Tibial artery (tissue), 4 donors: ENCODE measurements at regions not wholly inside any gene's neighbourhood (a gene's known extent, or its start where the extent isn't known, plus 50 kb on each side); places are given as distances from the start of the nearest gene placed in this dataset.

Experiments
- DNase-seq, 2 donors: peaks; one replicate each; pipeline ENCODE4 v3.0.0-alpha.2; 2019
- H3K27ac ChIP-seq, 2 donors: fragments of 200-600 bp; sonication (generic) in 1 of 2; 1 replicate in 1 of 2; 2 replicates in 1 of 2; pipeline ENCODE4 v1.5.1; 2018 to 2019; ENCODE audit warnings: mild to moderate bottlenecking in 1 of 2
- H3K27me3 ChIP-seq, 2 donors: fragments of 200-600 bp; sonication (generic) in 1 of 2; one replicate each; pipeline versions ENCODE4 v1.5.1 to v1.6.0; 2016 to 2019
- H3K36me3 ChIP-seq, 3 donors: fragments of 200-600 bp; sonication (generic) in 2 of 3; one replicate each; pipeline ENCODE4 v1.5.1; 2016 to 2019; ENCODE audit warnings: mild to moderate bottlenecking in 2 of 3
- H3K4me1 ChIP-seq, 4 donors: fragments of 200-600 bp; sonication (generic) in 2 of 4; 1 replicate in 3 of 4; 2 replicates in 1 of 4; pipeline ENCODE4 v1.5.1; 2016 to 2019
- H3K4me3 ChIP-seq, 2 donors: fragments of 200-600 bp; sonication (generic) in 1 of 2; 1 replicate in 1 of 2; 2 replicates in 1 of 2; pipeline ENCODE4 v1.5.1; 2018 to 2019; ENCODE audit warnings: mild to moderate bottlenecking in 2 of 2
- H3K9me3 ChIP-seq, 3 donors: fragments of 200-600 bp; sonication (generic) in 1 of 3; one replicate each; pipeline ENCODE4 v1.5.1; 2016 to 2019
- CTCF ChIP-seq, 2 experiments: fragments of 200-600 bp in 1 of 2; fragments of 450-650 bp in 1 of 2; IDR thresholded peaks; one replicate each; pipeline ENCODE4 v1.5.1; 2017 to 2019; ENCODE audit warnings: antibody characterized with exemption in 2 of 2, mild to moderate bottlenecking in 1 of 2, moderate library complexity in 1 of 2
- intact Hi-C: fragments of 100-400 bp; cut with DNase I; formaldehyde crosslinking; loops from one replicate; pipeline ENCODE4 v1.15.0; 2023; ENCODE audit warnings: low total_unique reads

- Histone ChIP-seq H3K36me3 (no peaks in the 10 kb centered on the region), H3K27ac (no peak overlapping the region)
Observed at GRCh38 chr1:87765057-87765680, 436.5 kb downstream of the LMO4 start.

GRCh38 chr1:87765681-87766070, 437.0 kb downstream of the LMO4 start:
- H3K27me3 ChIP-seq: no peaks in the 10 kb centered on the region
- H3K27ac ChIP-seq: no peak overlapping the region
- H3K36me3 ChIP-seq: no peaks in the 10 kb centered on the region
- H3K9me3 ChIP-seq: no peaks in the 10 kb centered on the region
- intact Hi-C loops: no loop called here
- TF ChIP-seq CTCF (IDR thresholded peaks at IDR 0.05): no peak
- peaks cover 0 to 3% (median 0%) of the 10 kb centered on the region in 4 donors for H3K4me1 ChIP-seq
- no peak for DNase-seq
- H3K4me3 ChIP-seq: no peak overlapping the region

More at GRCh38 chr1:87765057-87765680, 436.5 kb downstream of the LMO4 start:
- intact Hi-C loops: no loop called here
- H3K27me3 ChIP-seq: no peaks in the 10 kb centered on the region
- H3K4me1 ChIP-seq: peaks cover 0 to 3% (median 0%) of the 10 kb centered on the region in 4 donors
- DNase-seq: no peak
- H3K9me3 ChIP-seq: no peaks in the 10 kb centered on the region
- no peak overlapping the region for H3K4me3 ChIP-seq
- no peak for TF ChIP-seq CTCF (IDR thresholded peaks at IDR 0.05)

GRCh38 chr1:87766737-87767136, 438.1 kb downstream of the LMO4 start:
- no peak for TF ChIP-seq CTCF (IDR thresholded peaks at IDR 0.05)
- Histone ChIP-seq H3K27ac (no peak overlapping the region), H3K27me3 (no peaks in the 10 kb centered on the region), H3K4me3 (no peak overlapping the region), H3K4me1 (peaks cover 0 to 3% (median 0%) of the 10 kb centered on the region in 4 donors), H3K36me3 (no peaks in the 10 kb centered on the region), H3K9me3 (no peaks in the 10 kb centered on the region)
- no peak for DNase-seq
- intact Hi-C loops: no loop called here

GRCh38 chr1:87778896-87779295, 450.2 kb downstream of the LMO4 start:
- Histone ChIP-seq H3K9me3 (no peaks in the 10 kb centered on the region), H3K4me3 (no peak overlapping the region), H3K36me3 (no peaks in the 10 kb centered on the region), H3K27ac (no peak overlapping the region), H3K27me3 (no peaks in the 10 kb centered on the region), H3K4me1 (peaks cover 0 to 21% (median 6%) of the 10 kb centered on the region in 4 donors)
- no peak for DNase-seq
- no peak for TF ChIP-seq CTCF (IDR thresholded peaks at IDR 0.05)
- intact Hi-C loops: no loop called here

- no peak overlapping the region for H3K27ac ChIP-seq
- H3K36me3 ChIP-seq: no peaks in the 10 kb centered on the region
- intact Hi-C loops: no loop called here
- DNase-seq: no peak
- H3K4me3 ChIP-seq: no peak overlapping the region
- peaks cover 0 to 18% (median 6%) of the 10 kb centered on the region in 4 donors for H3K4me1 ChIP-seq
- no peak for TF ChIP-seq CTCF (IDR thresholded peaks at IDR 0.05)
- H3K27me3 ChIP-seq: no peaks in the 10 kb centered on the region
- H3K9me3 ChIP-seq: no peaks in the 10 kb centered on the region
Observed at GRCh38 chr1:87781554-87781953, 452.9 kb downstream of the LMO4 start.

GRCh38 chr1:87783315-87783714, 454.6 kb downstream of the LMO4 start:
- no peak for TF ChIP-seq CTCF (IDR thresholded peaks at IDR 0.05)
- DNase-seq: no peak
- peaks cover 0 to 18% (median 6%) of the 10 kb centered on the region in 4 donors for H3K4me1 ChIP-seq
- H3K36me3 ChIP-seq: no peaks in the 10 kb centered on the region
- no peaks in the 10 kb centered on the region for H3K9me3 ChIP-seq
- H3K27ac ChIP-seq: no peak overlapping the region
- intact Hi-C loops: no loop called here
- H3K4me3 ChIP-seq: no peak overlapping the region
- H3K27me3 ChIP-seq: no peaks in the 10 kb centered on the region
